Heart left ventricle (tissue), 16 donors: ENCODE measurements at regions not wholly inside any gene's neighbourhood (a gene's known extent, or its start where the extent isn't known, plus 50 kb on each side); places are given as distances from the start of the nearest gene placed in this dataset.

Source experiments
- ATAC-seq, 4 donors: fragments of 200-7000 bp; cut with Tn5 transposase; one replicate each; pipeline ENCODE4 v1.9.1; 2020 to 2022; ENCODE audit warnings: moderate library complexity in 4 of 4, mild to moderate bottlenecking in 3 of 4, moderate number of reproducible peaks in 1 of 4
- DNase-seq, 5 donors: peaks; one replicate each; pipeline ENCODE4 v3.0.0-alpha.2; 2020
- H3K27ac ChIP-seq, 12 donors: fragments of 200-600 bp; sonication (generic) in 4 of 12; one replicate each; pipeline versions ENCODE4 v1.5.0 to v1.8.0; 2016 to 2022; ENCODE audit warnings: mild to moderate bottlenecking in 2 of 12
- H3K27me3 ChIP-seq, 9 donors: fragments of 200-600 bp; sonication (generic) in 2 of 9; one replicate each; pipeline versions ENCODE4 v1.5.1 to v1.8.0; 2016 to 2022; ENCODE audit warnings: mild to moderate bottlenecking in 3 of 9
- H3K36me3 ChIP-seq, 9 donors: fragments of 200-600 bp; sonication (generic) in 2 of 9; one replicate each; pipeline versions ENCODE4 v1.5.0 to v1.8.0; 2018 to 2022; ENCODE audit warnings: mild to moderate bottlenecking in 2 of 9
- H3K4me1 ChIP-seq, 12 donors: fragments of 200-600 bp; sonication (generic) in 4 of 12; one replicate each; pipeline versions ENCODE4 v1.5.0 to v1.8.0; 2016 to 2022; ENCODE audit warnings: mild to moderate bottlenecking in 3 of 12
- H3K4me3 ChIP-seq, 12 donors: fragments of 200-600 bp; sonication (generic) in 4 of 12; one replicate each; pipeline versions ENCODE4 v1.5.0 to v1.8.0; 2017 to 2022; ENCODE audit warnings: mild to moderate bottlenecking in 9 of 12, moderate library complexity in 4 of 12
- H3K9me3 ChIP-seq, 12 donors: fragments of 200-600 bp; sonication (generic) in 4 of 12; one replicate each; pipeline versions ENCODE4 v1.5.0 to v1.8.0; 2016 to 2022; ENCODE audit warnings: mild to moderate bottlenecking in 1 of 12
- POLR2A ChIP-seq, 2 donors: fragments of 450-650 bp; IDR thresholded peaks; one replicate each; pipeline ENCODE4 v1.6.1; 2017; ENCODE audit warnings: antibody characterized with exemption in 2 of 2, mild to moderate bottlenecking in 2 of 2, moderate library complexity in 2 of 2
- WGBS, 4 donors: extraction: QIAGEN DNeasy Blood & Tissue Kit in 2 of 4; methylation state at CpG; one replicate each; pipeline versions ENCODE4 v1.1.5 to v1.1.7; 2013 to 2018; 5-methylcytosine and 5-hydroxymethylcytosine counted together
- intact Hi-C, 10 donors: fragments of 100-400 bp; cut with DNase I; formaldehyde crosslinking; loops; one replicate each; pipeline versions ENCODE4 v1.11.1 to v1.14.2; 2022
- TF ChIP-seq, protein P1 (sequence below), 12 donors: fragments of 200-600 bp; sonication (generic) in 4 of 12; IDR thresholded peaks; one replicate each; pipeline versions ENCODE4 v1.5.0 to v1.8.0; 2018 to 2022; ENCODE audit warnings: antibody characterized with exemption in 12 of 12, mild to moderate bottlenecking in 5 of 12
- donor health status: ischemic (EF 13 %, LVEDD 7.1; RV severe dilation, severe dysfunction).
- donor health status: healthy with polysubstance abuse.
- donor health status: DM: no; HTN: yes; CAD: no.
- donor health status: DM: no; HTN: no; CAD: no.
- donor health status: ischemic (EF 25% LVEDD 6.9; RV normal size, moderate dysfunction).
- donor health status: ischemic (EF 25% LVEDD 5.7; RV mildly dilated, moderate dysfunction).
- donor health status: healthy.
- donor health status: DM: yes; HTN: yes; CAD: no.
- donor health status: ischemic (EF 35%, LVEDD 5.7; RV mildly dilated, moderate dysfunction).
- donor health status: nonischemic (EF 11% LVEDD 7.7; RV severe dilation, severe dysfunction).
- donor health status: DM: yes; HTN: yes; CAD: no.
- donor health status: PGD.
- donor health status: ischemic (EF 29% LVEDD 5.4; RV normal size, mild dysfunction).
- donor health status: nonischemic (EF 23%, LVEDD 6.1; RV moderate dilation, normal function).

DNA sequence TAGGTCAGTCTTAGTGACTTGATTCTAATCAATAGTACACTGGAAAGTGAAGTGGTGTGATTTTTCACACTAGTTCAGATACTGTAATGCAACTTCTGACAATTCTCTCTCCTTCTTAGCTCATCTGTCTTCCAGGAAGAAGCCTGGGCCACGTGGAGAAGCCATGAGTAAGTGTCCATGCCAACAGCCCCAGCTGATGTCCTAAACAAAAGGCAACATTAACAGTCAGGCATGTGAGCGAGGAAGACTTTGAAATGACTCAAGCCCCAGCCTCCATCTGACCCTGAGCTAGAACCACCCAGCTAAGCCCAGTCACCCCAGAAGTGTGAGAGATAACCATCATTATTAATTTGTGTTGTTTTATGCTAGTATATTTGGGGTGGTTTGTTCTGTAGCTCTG is 115.7 kb upstream of the MAGEB16 start:
- TF ChIP-seq, protein P1, sequence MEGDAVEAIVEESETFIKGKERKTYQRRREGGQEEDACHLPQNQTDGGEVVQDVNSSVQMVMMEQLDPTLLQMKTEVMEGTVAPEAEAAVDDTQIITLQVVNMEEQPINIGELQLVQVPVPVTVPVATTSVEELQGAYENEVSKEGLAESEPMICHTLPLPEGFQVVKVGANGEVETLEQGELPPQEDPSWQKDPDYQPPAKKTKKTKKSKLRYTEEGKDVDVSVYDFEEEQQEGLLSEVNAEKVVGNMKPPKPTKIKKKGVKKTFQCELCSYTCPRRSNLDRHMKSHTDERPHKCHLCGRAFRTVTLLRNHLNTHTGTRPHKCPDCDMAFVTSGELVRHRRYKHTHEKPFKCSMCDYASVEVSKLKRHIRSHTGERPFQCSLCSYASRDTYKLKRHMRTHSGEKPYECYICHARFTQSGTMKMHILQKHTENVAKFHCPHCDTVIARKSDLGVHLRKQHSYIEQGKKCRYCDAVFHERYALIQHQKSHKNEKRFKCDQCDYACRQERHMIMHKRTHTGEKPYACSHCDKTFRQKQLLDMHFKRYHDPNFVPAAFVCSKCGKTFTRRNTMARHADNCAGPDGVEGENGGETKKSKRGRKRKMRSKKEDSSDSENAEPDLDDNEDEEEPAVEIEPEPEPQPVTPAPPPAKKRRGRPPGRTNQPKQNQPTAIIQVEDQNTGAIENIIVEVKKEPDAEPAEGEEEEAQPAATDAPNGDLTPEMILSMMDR (IDR thresholded peaks at IDR 0.05): no peak
- TF ChIP-seq POLR2A (IDR thresholded peaks at IDR 0.05): no peak
- 40 to 57% (median 52%) methylated on average over 2 of the region's 2 CpGs for WGBS, 4 donors
- no peak for ATAC-seq

DNA sequence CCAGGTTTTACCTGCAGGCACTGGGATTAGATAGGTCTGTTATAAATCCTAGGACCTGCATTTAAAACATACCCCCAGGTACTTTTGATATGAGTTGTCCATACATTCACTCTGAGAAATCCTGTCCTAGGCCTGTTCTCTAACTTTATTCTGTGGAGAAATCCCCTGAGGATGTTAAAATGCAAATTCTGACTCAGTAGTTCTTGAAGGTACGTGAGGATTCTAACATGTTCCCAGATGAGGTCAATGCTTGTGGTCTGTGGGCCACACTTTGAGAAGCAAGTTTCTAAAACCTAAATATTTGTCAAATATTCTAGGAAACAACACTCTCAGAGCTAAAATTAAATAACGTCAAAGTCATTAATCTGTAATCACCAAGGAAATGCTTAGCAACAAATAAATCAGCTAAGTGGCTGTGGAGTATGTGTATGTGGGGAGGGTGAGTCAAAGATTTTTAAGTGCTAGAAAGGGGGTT is 101.3 kb upstream of the MAGEB16 start:
- H3K4me3 ChIP-seq: no peak overlapping the region
- H3K9me3 ChIP-seq: no peaks in the 10 kb centered on the region
- no peaks in the 10 kb centered on the region for H3K27me3 ChIP-seq
- no peak for ATAC-seq
- 60 to 83% (median 67%) methylated on average over 2 of the region's 2 CpGs for WGBS, 4 donors
- DNase-seq: no peak
- TF ChIP-seq POLR2A (IDR thresholded peaks at IDR 0.05): no peak
- TF ChIP-seq, protein P1 (IDR thresholded peaks at IDR 0.05): no peak
- intact Hi-C loops: no loop called here
- H3K27ac ChIP-seq: no peak overlapping the region
- no peaks in the 10 kb centered on the region for H3K4me1 ChIP-seq
- no peaks in the 10 kb centered on the region for H3K36me3 ChIP-seq

More for the DNA sequence above, 115.7 kb upstream of the MAGEB16 start:
- no peak overlapping the region for H3K4me3 ChIP-seq
- no peak overlapping the region for H3K27ac ChIP-seq
- no peaks in the 10 kb centered on the region for H3K4me1 ChIP-seq
- no peaks in the 10 kb centered on the region for H3K36me3 ChIP-seq
- H3K27me3 ChIP-seq: no peaks in the 10 kb centered on the region
- no peaks in the 10 kb centered on the region for H3K9me3 ChIP-seq
- intact Hi-C loops: no loop called here
- DNase-seq: no peak

DNA sequence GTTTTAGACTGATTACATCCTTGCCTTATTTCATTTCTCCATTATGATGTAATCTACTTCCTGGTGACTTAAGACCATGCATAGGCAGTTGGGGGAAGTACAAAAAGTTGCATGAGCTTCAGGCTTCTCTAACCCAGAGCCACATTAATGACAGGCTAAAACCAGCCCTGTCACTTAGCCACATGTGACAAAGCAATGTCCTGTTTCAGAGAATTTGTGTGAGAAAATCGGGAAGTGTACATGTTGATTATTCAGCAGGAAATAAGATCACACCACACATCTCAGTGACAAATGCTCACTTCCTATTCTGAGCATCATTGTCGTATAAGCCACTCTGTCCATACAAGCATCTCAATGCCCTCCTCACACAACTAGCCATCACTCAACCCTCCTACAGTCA is 98.5 kb upstream of the MAGEB16 start:
- Histone ChIP-seq H3K36me3 (no peaks in the 10 kb centered on the region), H3K27ac (no peak overlapping the region), H3K9me3 (no peaks in the 10 kb centered on the region), H3K4me1 (no peaks in the 10 kb centered on the region), H3K4me3 (no peak overlapping the region), H3K27me3 (no peaks in the 10 kb centered on the region)
- peak in 1 of 4 donors; percentile 39 for ATAC-seq
- intact Hi-C loops: no loop called here
- TF ChIP-seq, protein P1 (IDR thresholded peaks at IDR 0.05): no peak
- no peak for DNase-seq
- WGBS, 4 donors: 48 to 61% (median 59%) methylated on average over 2 of the region's 2 CpGs

DNA sequence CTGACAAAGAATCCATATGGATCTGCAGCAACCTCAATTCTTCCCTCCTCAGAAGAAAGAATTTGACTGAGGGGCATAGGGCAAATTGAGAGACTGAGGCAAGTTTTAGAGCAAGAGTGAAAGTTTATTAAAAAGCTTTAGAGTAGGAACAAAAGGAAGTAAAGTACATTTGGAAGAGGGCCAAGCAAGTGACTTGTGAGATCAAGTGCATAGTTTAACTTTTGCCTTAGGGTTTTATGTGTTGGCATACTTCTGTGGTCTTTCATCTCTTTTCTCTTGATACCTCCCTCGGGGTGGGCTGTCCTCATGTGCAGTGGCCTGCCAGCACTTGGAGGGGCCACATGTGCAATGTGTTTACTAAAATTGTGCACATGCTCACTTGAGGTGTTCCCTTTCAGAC is 98.0 kb upstream of the MAGEB16 start:
- intact Hi-C loops: no loop called here
- H3K4me3 ChIP-seq: no peak overlapping the region
- no peaks in the 10 kb centered on the region for H3K9me3 ChIP-seq
- TF ChIP-seq, protein P1 (IDR thresholded peaks at IDR 0.05): no peak
- TF ChIP-seq POLR2A (IDR thresholded peaks at IDR 0.05): no peak
- 26 to 57% (median 44%) methylated on average over 1 of the region's 1 CpG for WGBS, 4 donors
- ATAC-seq (no peak), DNase-seq (no peak)
- H3K36me3 ChIP-seq: no peaks in the 10 kb centered on the region
- H3K27me3 ChIP-seq: no peaks in the 10 kb centered on the region
- no peak overlapping the region for H3K27ac ChIP-seq
- no peaks in the 10 kb centered on the region for H3K4me1 ChIP-seq
